Esophagus (tissue), 2 donors: ENCODE measurements at regions not wholly inside any gene's neighbourhood (a gene's known extent, or its start where the extent isn't known, plus 50 kb on each side); places are given as distances from the start of the nearest gene placed in this dataset.

Experiments used
- H3K27ac ChIP-seq, 2 donors: one replicate each; pipeline ENCODE4 v1.5.1; 2013; ENCODE audit warnings: low read depth in 2 of 2, mild to moderate bottlenecking in 2 of 2, inconsistent platforms in 1 of 2, low read length in 1 of 2, moderate library complexity in 1 of 2
- H3K27me3 ChIP-seq, 2 donors: one replicate each; pipeline ENCODE4 v1.6.1; 2013; ENCODE audit warnings: low read length in 2 of 2, control low read depth in 1 of 2, mild to moderate bottlenecking in 1 of 2; ENCODE audit not compliant: insufficient read depth in 2 of 2, control insufficient read depth in 1 of 2
- H3K36me3 ChIP-seq, 2 donors: one replicate each; pipeline ENCODE4 v1.6.1; 2013; ENCODE audit warnings: low read length in 1 of 2; ENCODE audit not compliant: control insufficient read depth in 2 of 2, insufficient read depth in 2 of 2
- H3K4me1 ChIP-seq, 2 donors: one replicate each; pipeline ENCODE4 v1.6.1; 2013; ENCODE audit warnings: low read length in 1 of 2; ENCODE audit not compliant: control insufficient read depth in 2 of 2, insufficient read depth in 2 of 2
- H3K4me3 ChIP-seq, 2 donors: one replicate each; pipeline ENCODE4 v1.5.1; 2013; ENCODE audit warnings: low read length in 2 of 2, mild to moderate bottlenecking in 2 of 2, low read depth in 1 of 2, moderate library complexity in 1 of 2
- H3K9me3 ChIP-seq, 2 donors: one replicate each; pipeline ENCODE4 v1.6.1; 2013; ENCODE audit warnings: mild to moderate bottlenecking in 2 of 2, low read depth in 1 of 2, low read length in 1 of 2, moderate library complexity in 1 of 2; ENCODE audit not compliant: control insufficient read depth in 2 of 2, insufficient read depth in 1 of 2
- WGBS, 2 donors: extraction: QIAGEN DNeasy Blood & Tissue Kit; methylation state at CpG; one replicate each; pipeline ENCODE4 v1.1.7; 2013; 5-methylcytosine and 5-hydroxymethylcytosine counted together
- donor health status: healthy with polysubstance abuse.
- donor health status: Bipolar disorder and iron deficiency.

GRCh38 chr14:101223561-101224162, 320.1 kb upstream of the RTL1 start:
- Histone ChIP-seq H3K4me1 (peaks cover 0 to 2% of the 10 kb centered on the region in 2 donors), H3K36me3 (no peaks in the 10 kb centered on the region), H3K9me3 (no peaks in the 10 kb centered on the region), H3K4me3 (no peak overlapping the region), H3K27me3 (no peaks in the 10 kb centered on the region), H3K27ac (no peak overlapping the region)
- WGBS, 2 donors = 82 to 84% methylated on average over 10 of the region's 10 CpGs

- H3K9me3 ChIP-seq = no peaks in the 10 kb centered on the region
- H3K4me3 ChIP-seq = no peak overlapping the region
- WGBS, 2 donors = 68 to 71% methylated on average over 22 of the region's 22 CpGs
- no peak overlapping the region for H3K27ac ChIP-seq
- peaks cover 0 to 2% of the 10 kb centered on the region in 2 donors for H3K4me1 ChIP-seq
- H3K27me3 ChIP-seq = no peaks in the 10 kb centered on the region
- H3K36me3 ChIP-seq = no peaks in the 10 kb centered on the region
These were observed 321.0 kb upstream of the RTL1 start for GRCh38 chr14:101224356-101225156.

- Histone ChIP-seq H3K4me1 (peaks cover 0 to 2% of the 10 kb centered on the region in 2 donors), H3K27me3 (no peaks in the 10 kb centered on the region), H3K36me3 (no peaks in the 10 kb centered on the region), H3K9me3 (no peaks in the 10 kb centered on the region), H3K27ac (no peak overlapping the region), H3K4me3 (no peak overlapping the region)
- WGBS, 2 donors = 48 to 53% methylated on average over 28 of the region's 28 CpGs
These were observed 321.9 kb upstream of the RTL1 start for GRCh38 chr14:101225157-101226152.

- no peaks in the 10 kb centered on the region for H3K36me3 ChIP-seq
- no peak overlapping the region for H3K4me3 ChIP-seq
- 74 to 81% methylated on average over 4 of the region's 4 CpGs for WGBS, 2 donors
These were observed 322.7 kb upstream of the RTL1 start for GRCh38 chr14:101226265-101226602.

GRCh38 chr14:101226603-101227425, 323.3 kb upstream of the RTL1 start:
- peaks cover 0 to 2% of the 10 kb centered on the region in 2 donors for H3K4me1 ChIP-seq
- no peak overlapping the region for H3K4me3 ChIP-seq
- no peak overlapping the region for H3K27ac ChIP-seq
- no peaks in the 10 kb centered on the region for H3K9me3 ChIP-seq
- WGBS, 2 donors = 72 to 75% methylated on average over 27 of the region's 27 CpGs
- H3K27me3 ChIP-seq = no peaks in the 10 kb centered on the region
- no peaks in the 10 kb centered on the region for H3K36me3 ChIP-seq

More at GRCh38 chr14:101226265-101226602, 322.7 kb upstream of the RTL1 start:
- Histone ChIP-seq H3K9me3 (no peaks in the 10 kb centered on the region), H3K4me1 (peaks cover 0 to 2% of the 10 kb centered on the region in 2 donors), H3K27ac (no peak overlapping the region), H3K27me3 (no peaks in the 10 kb centered on the region)

GRCh38 chr14:101227611-101228594, 324.4 kb upstream of the RTL1 start:
- Histone ChIP-seq H3K9me3 (no peaks in the 10 kb centered on the region), H3K4me1 (peaks cover 0 to 4% of the 10 kb centered on the region in 2 donors), H3K27ac (no peak overlapping the region), H3K27me3 (no peaks in the 10 kb centered on the region), H3K36me3 (no peaks in the 10 kb centered on the region), H3K4me3 (no peak overlapping the region)
- 87 to 88% methylated on average over 40 to 41 of the region's 41 CpGs for WGBS, 2 donors

- Histone ChIP-seq H3K9me3 (no peaks in the 10 kb centered on the region), H3K36me3 (no peaks in the 10 kb centered on the region), H3K27ac (no peak overlapping the region), H3K4me1 (peaks cover 0 to 4% of the 10 kb centered on the region in 2 donors), H3K27me3 (no peaks in the 10 kb centered on the region), H3K4me3 (no peak overlapping the region)
- WGBS, 2 donors = 77 to 81% methylated on average over 17 of the region's 17 CpGs
These were observed 325.5 kb upstream of the RTL1 start for GRCh38 chr14:101228949-101229541.

DNA sequence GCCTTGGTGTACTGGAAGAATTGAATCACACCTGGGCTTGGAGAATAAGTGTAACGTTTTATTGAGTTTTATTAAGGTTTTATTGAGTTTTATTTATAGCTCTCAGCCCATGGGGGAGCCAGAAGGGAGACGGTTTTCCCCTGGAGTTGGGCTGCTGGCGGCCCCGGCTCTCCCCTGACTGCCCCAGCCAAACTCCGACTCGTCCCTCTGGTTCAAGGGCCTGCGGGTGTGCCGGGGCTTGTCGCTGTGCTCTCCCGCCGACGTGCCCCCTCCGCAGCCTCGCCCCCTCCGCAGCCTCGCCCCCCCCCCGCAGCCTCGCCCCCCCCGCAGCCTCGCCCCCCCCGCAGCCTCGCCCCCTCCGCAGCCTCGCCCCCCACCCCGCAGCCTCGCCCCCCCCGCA, 326.1 kb upstream of the RTL1 start:
- Histone ChIP-seq H3K27ac (no peak overlapping the region), H3K4me3 (no peak overlapping the region), H3K9me3 (no peaks in the 10 kb centered on the region), H3K4me1 (peaks cover 0 to 4% of the 10 kb centered on the region in 2 donors), H3K36me3 (no peaks in the 10 kb centered on the region), H3K27me3 (no peaks in the 10 kb centered on the region)
- WGBS, 2 donors = 60 to 71% methylated on average over 13 to 25 of the region's 27 CpGs
